ENCODE measurements at regions not wholly inside any gene's neighbourhood (a gene's known extent, or its start where the extent isn't known, plus 50 kb on each side); places are given as distances from the start of the nearest gene placed in this dataset.
A peak's percentile ranks its signal among the peaks of the same experiment; 100 is the strongest.
"Not testable (repeated sequence)": the region's sequence is repeated elsewhere in the genome, so short reads cannot be mapped to it uniquely, and the experiment has no call there.

DNA sequence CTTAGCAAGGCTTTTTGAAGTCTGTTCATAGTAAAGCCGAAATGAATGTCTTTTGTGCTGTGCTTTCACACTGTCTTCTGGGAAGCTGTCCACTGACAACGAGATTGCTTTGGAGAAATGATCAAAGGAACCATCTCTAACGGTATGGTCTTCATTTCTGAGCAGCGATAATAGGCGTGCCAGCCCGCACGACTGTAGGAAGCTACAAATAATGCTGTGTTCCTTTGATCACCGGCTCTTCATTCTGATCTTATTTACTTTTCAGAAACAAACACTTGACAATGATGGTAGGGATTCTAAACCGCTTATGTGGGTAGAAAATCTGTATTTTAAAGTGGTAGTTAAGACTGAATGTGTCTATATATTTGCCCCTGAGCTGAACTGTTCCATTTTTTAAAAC is 306.6 kb upstream of the EXOC2 start:
- no peak for DNase-seq (ENCODE audit: low spot score)

DNA sequence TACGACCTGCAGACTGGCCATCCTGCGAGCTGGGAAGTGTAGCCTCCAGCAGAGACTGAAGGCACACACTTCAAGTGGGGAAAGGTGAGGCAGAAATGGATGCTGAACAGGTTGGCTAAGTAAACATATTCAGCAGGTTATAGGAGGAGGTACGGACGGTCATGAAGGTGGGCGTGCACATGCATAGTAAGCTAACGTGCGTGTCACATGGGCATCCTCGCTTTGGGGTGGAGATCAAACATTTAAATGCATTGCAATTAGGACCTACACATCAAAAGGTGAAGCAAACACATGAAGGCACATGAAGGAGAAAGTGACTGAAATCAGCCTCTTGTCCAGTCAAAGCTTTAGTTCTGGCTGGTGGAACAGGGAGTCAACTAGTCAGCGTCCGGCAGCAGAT is 305.6 kb upstream of the EXOC2 start:
- DNase-seq (ENCODE audit: low spot score) = no peak

DNA sequence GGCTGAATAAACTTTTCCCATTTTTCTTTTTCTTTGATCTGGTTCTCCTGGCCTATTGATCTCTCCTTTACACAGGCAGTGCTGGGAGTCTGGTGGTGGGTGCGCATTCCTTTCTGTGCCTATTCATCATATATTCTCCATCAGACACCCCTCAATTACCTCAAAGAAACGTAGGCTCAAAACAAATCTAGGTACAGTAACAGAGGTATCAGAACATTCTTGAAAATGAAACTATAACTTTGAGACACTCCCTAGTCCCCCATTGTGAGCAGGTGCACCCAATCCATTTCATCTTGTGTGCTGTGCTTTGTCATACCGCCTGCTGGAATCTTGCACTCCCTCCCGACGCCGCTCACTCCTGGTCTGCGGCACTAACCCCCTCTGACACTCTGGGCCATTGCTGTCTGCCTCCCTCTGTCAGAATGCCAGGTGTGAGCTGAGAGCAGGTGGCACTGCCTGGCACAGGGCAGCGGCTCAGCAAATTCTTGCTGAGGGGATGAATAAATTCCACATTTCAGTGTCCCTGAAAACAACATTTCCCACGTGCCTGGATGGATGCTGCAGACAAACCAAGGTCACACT is 303.4 kb upstream of the EXOC2 start:
- no peak for DNase-seq (ENCODE audit: low spot score)

DNA sequence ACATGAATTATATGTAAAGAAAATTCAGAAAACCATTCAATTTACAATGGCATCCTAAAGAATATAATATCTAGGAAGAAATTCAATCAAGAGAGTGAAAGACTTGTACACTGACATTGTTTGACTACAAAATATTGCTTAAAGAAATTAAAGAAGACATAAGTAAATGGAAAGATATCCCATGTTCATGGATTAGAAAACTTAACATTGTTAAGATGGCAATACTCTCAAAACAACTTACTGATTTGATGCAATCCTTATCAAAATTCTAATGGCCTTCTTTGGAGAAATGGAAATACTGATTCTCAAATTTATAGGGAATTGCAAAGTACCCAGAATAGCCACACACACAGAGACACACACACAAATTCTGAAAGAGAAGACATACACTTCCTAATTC is 298.3 kb upstream of the EXOC2 start:
- DNase-seq (ENCODE audit: low spot score) = no peak

DNA sequence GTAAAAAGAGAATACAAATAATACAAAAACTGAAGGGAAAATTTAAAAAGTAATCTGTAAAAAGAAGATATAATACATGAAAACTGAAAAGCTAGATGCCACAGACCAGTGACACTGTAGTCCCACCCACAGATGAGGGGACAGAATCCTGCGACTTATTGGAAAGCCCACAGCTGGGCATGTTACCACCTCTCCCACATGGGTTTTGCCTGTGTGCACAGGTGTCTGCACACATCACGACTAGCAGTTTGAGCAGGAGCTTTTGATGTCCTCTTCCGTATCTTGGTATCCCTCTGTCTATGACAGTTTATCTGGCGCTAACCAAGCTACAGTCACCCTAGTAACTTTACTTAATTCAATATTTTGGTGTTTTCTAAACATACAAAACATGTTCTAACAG is 291.1 kb upstream of the EXOC2 start:
- no peak for DNase-seq (ENCODE audit: low spot score)

DNA sequence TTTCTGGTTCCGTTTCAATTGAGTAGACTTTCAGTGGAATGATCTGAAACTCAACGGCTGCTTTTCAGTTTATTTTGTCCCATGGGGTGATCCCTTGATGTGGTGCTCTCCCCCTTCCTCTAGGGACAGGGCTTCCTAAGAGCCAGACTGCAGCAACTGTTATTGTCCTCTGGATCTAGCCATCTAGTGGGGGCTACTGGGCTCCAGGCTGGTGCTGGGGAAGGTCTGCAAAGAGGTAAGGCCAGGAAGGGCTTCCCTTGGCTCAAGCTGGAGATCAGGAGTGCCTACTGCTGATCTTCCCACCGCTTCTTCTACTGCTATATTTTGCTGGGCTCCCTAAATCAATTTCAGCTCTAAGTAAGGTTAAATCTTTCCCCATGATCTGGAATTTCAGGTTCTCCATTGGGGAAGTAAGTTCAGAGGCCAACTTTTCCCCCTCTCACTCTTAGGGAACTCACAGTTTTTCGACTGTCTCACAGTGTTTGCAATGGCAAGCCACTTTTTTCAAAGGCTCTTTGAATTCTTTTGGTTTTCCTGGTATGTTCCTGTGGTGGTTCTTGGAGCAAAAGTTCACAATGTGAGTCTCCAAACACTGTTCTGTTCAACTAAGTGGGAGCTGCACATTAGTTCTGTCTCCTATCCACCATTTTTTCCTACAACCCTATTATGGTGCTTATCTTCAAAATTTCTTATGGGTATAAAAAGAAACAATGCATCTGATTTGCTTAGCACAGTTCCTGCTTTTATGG is 286.2 kb upstream of the EXOC2 start:
- no peak for DNase-seq (ENCODE audit: low spot score)

DNA sequence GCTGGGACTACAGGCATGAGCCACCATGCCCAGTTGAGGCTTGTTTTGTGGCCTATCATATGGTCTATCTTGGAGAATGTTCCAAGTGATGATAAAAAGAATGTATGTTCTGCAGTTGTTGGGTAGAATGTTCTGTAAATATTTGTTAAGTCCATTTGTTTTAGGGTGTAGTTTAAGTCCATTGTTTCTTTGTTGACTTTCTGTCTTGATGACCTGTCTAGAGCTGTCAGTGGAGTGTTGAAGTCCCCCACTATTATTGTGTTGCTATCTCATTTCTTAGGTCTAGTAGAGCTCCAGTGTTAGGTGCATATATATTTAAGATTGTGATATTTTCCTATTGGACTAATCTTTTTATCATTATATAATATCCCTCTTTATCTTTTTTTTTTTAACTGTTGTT is 284.3 kb upstream of the EXOC2 start:
- DNase-seq (ENCODE audit: low spot score) = not testable (repeated sequence)

DNA sequence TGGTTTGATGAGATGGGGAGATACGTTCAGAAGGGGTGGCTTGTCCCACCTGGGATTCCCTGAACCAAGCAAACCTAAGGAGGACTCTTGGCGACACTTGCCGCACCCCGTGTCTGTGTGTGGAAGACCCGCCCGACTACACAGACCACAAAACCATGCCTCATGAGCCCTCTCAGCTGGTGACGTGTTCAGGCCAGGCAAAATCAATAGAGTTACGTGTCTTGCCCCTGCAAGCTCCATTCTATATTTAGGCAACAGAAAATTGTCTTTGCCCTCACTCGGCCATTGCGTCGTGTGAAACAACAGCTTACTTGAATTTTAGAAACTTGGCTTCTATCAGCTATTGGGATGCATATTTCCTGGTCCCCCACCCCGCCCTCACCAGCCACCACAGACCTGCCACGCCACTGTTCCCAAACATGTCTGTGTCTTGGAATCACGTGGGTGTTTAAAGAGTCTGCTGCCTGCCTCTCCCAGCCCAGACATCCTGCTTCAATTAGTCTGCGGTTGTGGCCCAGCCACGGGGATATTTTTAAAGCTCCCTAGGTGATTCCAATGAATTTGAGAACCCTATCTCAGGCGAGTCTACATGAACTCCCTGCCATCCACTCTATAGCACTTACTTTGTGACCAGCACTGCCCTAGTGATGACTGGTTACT is 279.2 kb upstream of the EXOC2 start:
- peak; percentile 84 for DNase-seq (ENCODE audit: low spot score)

DNA sequence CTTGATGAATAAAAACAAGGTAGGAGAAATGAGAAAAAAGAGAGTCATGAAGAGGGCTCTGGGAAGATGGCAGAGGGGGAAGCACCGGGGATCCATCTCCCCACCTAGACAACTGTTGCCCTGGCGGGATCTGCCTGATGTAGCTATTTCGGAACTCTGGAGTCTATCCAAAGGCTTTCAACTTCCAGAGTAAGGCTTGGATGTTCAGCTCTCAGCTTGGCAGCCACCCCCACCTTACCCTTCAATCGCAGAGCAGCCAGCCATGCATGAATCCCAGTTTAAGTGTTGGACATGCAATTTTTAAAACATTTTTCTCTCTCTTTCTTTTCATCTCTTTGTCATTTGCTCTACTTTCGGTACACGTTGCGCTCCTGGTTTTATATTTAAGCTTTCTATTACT is 275.9 kb upstream of the EXOC2 start:
- no peak for DNase-seq (ENCODE audit: low spot score)

DNA sequence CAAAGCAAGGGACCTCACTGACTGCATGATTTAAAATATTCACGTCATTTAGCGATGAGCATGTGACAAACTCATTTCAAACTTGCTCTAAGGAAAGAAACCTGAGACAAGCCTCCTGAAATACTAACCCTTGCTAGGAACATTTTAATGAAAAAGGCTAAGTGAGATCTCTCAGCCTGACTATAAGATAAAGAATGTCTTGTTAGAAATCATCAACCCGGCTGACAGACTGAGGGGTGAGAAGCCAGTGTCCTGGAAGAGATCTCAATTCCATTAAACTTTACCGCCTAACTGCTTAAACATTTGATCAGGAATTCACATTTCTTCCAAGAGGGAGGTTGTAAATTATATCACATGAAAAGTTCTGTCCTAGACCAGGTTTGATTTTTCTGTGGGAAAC is 274.8 kb upstream of the EXOC2 start:
- DNase-seq (ENCODE audit: low spot score) = no peak

DNA sequence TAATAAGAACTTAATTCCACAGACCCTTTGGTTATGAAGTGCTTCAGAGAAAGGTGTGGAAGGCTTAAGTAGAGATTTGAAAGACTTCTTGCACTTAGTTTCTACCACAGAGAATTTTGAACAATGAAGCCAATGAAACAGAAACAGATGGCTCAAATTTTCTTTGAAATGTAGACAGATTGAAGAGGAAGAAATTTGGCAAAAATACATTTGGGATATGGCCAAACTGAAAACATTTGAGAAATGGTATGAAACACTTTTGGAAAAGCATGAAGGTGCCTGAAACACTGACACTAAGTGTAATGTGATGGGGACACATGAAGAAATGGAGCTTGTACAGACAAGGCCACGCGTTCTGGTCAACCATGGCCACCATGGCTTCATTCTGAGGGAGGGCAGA is 272.4 kb upstream of the EXOC2 start:
- no peak for DNase-seq (ENCODE audit: low spot score)

DNA sequence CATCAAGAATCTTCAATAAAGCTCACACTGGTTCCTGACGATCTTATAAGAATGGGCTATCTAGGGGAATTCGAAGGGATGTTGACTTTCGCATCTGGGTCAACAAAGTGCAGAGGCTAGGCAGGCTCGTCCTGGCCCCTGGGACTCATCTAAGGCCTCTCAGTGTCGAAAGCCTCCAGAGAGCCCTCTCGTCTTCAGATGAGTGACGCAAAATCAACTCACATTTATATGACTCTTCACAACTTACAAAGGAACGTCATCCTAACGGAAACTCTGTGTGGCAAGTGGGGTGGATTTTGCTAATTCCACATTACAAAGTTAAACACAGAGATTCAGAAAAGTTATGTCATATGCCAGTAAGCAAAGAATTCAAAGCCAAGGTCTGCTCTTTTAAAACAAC is 270.5 kb upstream of the EXOC2 start:
- DNase-seq (ENCODE audit: low spot score) = no peak

DNA sequence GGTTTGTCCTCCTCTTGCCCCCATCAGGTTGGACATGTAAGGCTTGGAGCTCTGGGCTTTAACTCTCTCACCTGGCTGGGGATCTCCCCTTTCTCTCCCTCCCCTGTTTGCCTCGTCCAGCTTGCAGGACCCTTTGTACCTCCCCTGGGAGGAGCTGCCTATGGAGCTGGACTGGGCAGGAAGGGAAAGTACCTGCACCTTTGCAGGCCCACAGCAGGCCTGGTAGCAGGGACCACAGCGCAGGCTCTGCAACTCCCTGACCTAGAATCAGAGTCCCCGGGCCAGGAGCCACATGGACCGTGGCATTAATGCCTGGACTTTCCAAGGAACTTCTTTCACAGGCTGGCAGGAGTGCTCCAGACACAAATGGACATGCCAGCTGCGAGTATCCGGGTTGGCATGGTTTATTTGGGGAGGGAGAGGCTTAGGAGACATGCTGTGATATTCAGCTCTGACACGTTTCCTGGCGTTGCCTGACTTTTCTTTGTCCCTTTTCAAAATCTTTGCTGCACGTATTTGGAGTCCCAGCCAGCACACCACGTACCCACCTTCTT is 268.5 kb upstream of the EXOC2 start:
- no peak for DNase-seq (ENCODE audit: low spot score)

DNA sequence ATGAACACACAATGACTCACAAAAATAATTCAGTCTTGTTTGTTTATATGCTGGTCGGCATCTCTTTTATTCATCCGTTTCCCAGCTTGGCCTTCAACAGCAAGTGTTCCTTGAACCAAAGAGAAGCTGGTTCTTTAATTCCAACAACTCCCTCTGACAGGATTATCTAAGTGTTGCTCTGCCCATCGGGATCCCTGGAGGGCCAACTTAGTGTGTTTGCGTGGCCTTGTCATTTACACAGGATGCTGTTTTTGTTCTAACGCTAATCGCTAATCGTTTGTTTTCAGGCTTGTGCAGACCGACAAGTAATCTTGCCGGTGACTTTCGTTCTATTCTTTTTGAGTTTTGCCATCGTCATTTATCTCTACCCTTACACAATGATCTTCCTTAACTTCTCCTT is 267.4 kb upstream of the EXOC2 start:
- DNase-seq (ENCODE audit: low spot score) = no peak

DNA sequence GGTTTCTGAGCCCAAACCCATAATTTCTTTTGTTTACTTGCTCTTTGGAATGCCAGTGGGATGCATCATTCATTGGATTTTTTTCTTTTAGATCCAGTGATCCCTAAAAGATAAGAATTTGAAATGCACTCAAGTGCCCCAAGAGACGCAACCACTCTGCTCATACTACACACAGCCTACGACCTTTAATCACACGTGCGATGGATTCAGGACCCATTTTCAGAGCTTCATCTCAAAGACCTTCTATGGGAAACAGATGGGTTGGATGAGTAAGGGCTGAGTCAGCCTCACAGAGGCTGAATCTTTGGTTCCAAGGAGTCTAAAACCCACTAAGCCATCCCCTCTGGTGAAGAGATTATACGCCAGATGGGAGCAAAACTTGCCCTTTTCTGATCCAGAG is 265.5 kb upstream of the EXOC2 start:
- DNase-seq (ENCODE audit: low spot score) = peak; percentile 91

DNA sequence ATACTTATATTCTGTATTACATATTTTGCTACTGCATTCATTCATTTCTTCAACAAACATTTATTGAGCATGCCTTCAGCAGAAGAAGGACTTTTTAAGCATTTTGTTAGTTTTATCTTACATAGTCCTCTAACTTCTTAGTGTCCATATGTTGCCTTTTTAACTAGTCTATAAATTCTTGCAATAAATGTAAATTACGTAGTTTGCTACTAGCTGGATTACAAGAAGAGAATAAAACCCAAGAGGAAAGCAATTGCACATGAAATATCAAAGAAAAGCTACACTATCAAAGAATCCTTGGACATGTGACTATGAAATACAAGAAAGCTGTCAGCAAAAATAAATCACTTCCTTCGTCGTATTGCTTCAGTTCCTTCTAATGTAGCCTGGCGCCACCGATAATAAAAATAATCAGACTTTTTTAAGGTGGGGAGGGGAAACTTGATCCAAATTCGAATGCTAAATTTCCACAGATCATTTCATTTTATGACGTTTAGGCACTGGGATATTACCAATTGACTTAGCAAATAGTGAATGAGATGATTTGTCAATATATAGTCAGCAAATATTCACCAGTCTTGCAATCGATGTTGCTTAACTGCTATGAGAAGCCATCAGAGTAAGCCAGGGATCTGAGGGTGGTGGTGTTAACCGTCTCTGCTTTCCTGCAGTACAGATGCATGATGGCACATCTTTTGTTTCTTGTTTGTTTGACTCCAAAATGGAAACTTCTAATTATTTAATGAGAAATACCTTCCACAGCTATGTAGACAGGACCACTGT is 258.7 kb upstream of the EXOC2 start:
- no peak for DNase-seq (ENCODE audit: low spot score)

DNA sequence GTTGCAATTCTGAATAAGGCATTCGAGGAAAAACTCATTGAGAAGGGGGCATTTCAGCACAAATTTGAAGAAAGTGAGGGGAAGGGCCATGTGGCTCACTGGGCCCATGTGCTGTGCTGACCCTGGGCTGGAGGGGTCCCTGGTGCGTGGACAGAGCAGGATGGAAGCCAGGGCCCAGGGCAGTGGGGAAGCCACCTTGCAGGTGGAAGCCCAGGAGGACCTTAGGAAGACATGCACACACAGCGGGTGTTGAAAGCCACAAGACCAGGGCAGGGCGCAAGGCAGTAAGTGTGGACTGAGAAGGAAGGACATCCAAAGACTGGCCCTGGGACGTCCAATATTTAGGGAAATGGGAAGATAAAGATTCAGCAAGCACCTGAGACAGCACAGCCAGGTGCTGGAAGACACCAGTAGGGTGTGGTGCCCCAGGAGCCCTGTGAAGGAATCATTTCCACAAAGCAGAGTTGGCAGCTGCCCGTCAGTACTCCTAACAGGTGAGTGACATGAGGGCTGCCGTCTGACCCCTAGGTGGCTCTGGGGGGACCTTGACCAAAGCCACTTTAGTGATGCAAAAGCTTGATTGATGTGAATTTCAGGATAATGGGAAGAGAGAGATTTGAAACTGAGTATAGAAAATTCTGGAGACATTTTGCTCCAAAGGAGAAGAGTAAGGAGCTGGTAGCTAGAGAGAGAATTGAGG is 254.4 kb upstream of the EXOC2 start:
- DNase-seq (ENCODE audit: low spot score) = no peak

DNA sequence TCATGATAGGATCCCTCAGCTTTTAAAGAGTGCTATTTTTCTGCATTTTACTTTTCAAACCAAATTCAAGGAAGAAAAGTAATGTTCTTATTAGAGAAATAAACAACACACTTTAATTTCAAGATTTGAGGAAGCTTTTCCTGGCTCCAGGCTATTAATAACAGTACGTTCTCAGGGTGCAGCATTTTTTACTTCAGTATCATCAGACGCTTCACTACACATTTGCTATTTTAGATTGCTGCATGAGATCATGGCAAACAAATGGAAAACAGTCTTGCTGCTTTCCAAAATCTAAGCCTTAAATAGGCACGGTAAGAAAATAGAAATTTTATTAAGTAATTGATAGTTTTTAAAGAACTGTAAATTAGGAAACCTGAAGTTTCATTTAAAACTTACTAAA is 253.6 kb upstream of the EXOC2 start:
- peak; percentile 50 for DNase-seq (ENCODE audit: low spot score)

DNA sequence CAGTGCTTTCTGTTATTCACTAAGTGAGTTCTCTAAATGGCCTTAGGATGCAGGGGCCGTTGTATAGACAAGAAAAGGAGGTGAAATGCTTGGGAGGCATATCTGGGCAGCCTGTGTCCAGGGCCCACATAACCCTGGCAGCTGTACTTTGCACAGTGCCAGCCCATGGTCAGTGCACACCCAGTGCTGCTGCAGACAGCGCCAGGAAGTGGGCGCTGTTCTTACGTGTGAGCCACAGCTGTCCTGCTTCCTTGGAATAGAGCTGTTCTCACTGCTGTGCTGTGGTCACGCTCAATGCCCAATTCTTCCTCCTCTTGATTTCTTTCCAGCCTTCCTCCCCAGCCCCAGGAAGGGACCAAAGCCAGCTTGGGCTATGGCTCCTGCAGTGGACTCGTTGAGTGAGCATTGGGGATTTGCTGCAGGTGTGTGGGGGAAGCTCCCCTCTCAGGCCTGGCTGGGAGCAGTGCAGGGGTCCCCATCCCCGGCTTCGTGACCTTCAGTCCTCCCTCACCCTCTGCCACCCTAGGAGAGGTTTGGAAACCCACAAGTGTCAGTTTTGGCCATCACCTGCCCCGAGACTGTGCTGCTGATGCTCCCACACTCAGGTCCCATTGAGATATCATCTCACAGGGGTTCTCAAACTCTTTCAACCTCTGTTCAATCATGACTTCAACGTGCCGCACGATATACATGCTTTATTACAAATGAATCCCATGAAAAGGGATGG is 246.8 kb upstream of the EXOC2 start:
- no peak for DNase-seq (ENCODE audit: low spot score)

DNA sequence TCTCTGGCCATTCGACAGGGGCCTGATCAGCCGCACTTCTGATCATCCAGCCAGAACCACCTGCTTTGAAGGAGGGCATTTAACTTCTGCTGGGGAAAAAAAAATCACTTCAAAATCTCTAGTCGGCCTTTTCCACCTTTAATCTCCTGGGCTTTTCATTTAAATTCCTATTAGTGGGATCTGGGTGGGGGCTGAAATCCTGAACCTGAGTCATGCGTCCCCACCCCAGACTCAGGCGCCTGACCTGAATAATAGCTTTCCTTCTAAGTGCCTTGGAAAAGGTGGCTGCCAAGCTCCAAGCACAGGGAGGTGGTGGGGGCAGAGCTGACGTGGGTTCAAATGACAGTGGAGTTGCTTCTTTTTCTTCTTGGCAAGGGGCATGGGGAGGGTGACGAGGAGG is 246.0 kb upstream of the EXOC2 start:
- no peak for DNase-seq (ENCODE audit: low spot score)

DNA sequence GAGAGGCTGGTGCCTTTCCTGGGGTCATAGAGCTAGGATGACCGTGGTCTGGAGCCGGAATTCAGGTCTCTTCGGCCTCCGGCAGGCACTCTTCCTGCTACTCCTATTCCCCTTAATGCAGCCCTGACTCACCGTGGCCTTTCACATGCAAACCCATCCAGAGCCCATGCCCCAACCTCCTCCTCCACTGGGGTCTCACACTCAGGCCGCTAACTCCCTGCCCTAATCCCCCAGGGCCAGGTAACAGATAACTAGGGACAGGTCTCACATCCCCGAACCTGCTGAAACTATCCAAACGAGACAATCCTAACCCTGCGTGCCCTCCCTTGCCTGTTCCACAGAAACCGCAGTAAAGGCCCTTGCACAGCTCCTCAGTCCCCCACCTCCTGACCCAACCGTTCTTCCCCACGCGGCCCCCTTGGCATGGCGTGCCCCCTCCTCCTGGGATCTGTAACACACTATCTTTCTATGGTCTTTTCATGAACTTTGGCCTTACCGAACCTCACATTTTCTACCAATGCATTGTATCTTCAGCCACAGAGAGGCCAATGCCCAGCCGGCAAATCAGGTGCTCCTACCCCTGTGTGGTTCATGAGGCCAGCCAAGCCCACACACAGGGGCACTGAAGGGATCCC is 245.4 kb upstream of the EXOC2 start:
- no peak for DNase-seq (ENCODE audit: low spot score)

Measured in AG08395 (cell line).